HepG2 (cell line): ENCODE measurements at regions not wholly inside any gene's neighbourhood (a gene's known extent, or its start where the extent isn't known, plus 50 kb on each side); places are given as distances from the start of the nearest gene placed in this dataset.

Experiments used
- ATAC-seq: fragments of 200-7000 bp; cut with Tn5 transposase; 3 replicates; pipeline ENCODE4 v1.9.1; 2020; ENCODE audit warnings: mild to moderate bottlenecking, moderate library complexity
- BruUV-seq: library from RNA; stranded (reverse); fragments of 400-500 nt; replicated peaks from 2 replicates; lab custom pipeline; 2021; lab: Mats Ljungman, UMichigan
- CTCF ChIA-PET: fragments of 300-600 bp; formaldehyde crosslinking; extraction: SDS; loops from one replicate; lab custom pipeline; 2021; ENCODE audit warnings: low total read pairs, inconsistent platforms, low intra/inter-chr PET ratio; lab: Yijun Ruan, JAX
- POLR2A ChIA-PET: fragments of 350-600 bp; sonication (Branson Sonifier 250); formaldehyde crosslinking; loops from one replicate; lab custom pipeline; 2020; ENCODE audit warnings: antibody characterized with exemption, inconsistent platforms; lab: Yijun Ruan, JAX
- DNase-seq: peaks from one replicate; pipeline ENCODE4 v3.0.0-alpha.2; 2015; ENCODE audit warnings: low spot score
- FAIRE-seq: peaks from 3 replicates; lab custom pipeline; 2011; peaks lifted over from hg19 to GRCh38; lab: Jason Lieb, UNC
- H2AFZ ChIP-seq: one replicate; pipeline ENCODE4 v1.6.1; 2011; ENCODE audit warnings: low read length, inconsistent platforms
- H3K27ac ChIP-seq: fragments of 300-600 bp; 3 replicates; pipeline ENCODE4 v1.8.0; 2011; ENCODE audit warnings: mixed run types, mild to moderate bottlenecking, mixed read lengths, low read length, inconsistent platforms; ENCODE audit not compliant: insufficient read depth; ENCODE audit errors: extremely low read length
- H3K27me3 ChIP-seq, 2 experiments: fragments of 200-600 bp in 1 of 2; 2 replicates in 1 of 2; 3 replicates in 1 of 2; pipeline versions ENCODE4 v1.6.0 to v1.8.0; 2011; ENCODE audit warnings: low read length in 2 of 2, mild to moderate bottlenecking in 2 of 2, moderate library complexity in 2 of 2, inconsistent platforms in 1 of 2; ENCODE audit not compliant: insufficient read depth in 2 of 2, control insufficient read depth in 1 of 2
- H3K36me3 ChIP-seq, 2 experiments: fragments of 200-600 bp in 1 of 2; replicated peaks in 1 of 2; 2 replicates in 1 of 2; 3 replicates in 1 of 2; pipeline versions ENCODE4 v1.5.1 to v1.8.0; 2011; ENCODE audit warnings: low read length in 2 of 2, inconsistent platforms in 1 of 2; ENCODE audit not compliant: insufficient read depth in 2 of 2, control insufficient read depth in 1 of 2
- H3K4me1 ChIP-seq: 2 replicates; pipeline ENCODE4 v1.5.1; 2012; ENCODE audit warnings: low read length, inconsistent platforms; ENCODE audit not compliant: insufficient read depth
- H3K4me2 ChIP-seq: 2 replicates; pipeline ENCODE4 v1.6.0; 2011; ENCODE audit warnings: low read depth, low read length, inconsistent platforms
- H3K4me3 ChIP-seq, 3 experiments: fragments of 200-600 bp in 1 of 3; sonication (generic), shearing (Covaris generic) in 1 of 3; replicated peaks in 1 of 3; 2 replicates each; pipeline ENCODE4 v1.5.1; 2011 to 2016; ENCODE audit warnings: low read length in 3 of 3, inconsistent platforms in 2 of 3, low read depth in 2 of 3, mild to moderate bottlenecking in 2 of 3, control low read depth in 1 of 3, mixed read lengths in 1 of 3; ENCODE audit not compliant: insufficient read depth in 1 of 3
- H3K79me2 ChIP-seq: one replicate; pipeline ENCODE4 v1.6.1; 2011; ENCODE audit warnings: low read length, inconsistent platforms; ENCODE audit not compliant: insufficient read depth
- H3K9ac ChIP-seq: 2 replicates; pipeline ENCODE4 v1.6.0; 2011; ENCODE audit warnings: mild to moderate bottlenecking, low read depth, low read length, inconsistent platforms; ENCODE audit not compliant: insufficient read depth
- H3K9me3 ChIP-seq: 2 replicates; pipeline ENCODE4 v1.5.1; 2012; ENCODE audit warnings: mild to moderate bottlenecking, low read length
- H4K20me1 ChIP-seq: 2 replicates; pipeline ENCODE4 v1.6.0; 2011; ENCODE audit warnings: inconsistent platforms, mild to moderate bottlenecking, low read length, moderate library complexity; ENCODE audit not compliant: insufficient read depth
- CHCHD3 ChIP-seq: sonication (generic); formaldehyde crosslinking; IDR thresholded peaks from 2 replicates; pipeline ENCODE4 v1.8.0; 2022; ENCODE audit warnings: mild to moderate bottlenecking, missing genetic modification reagents, moderate library complexity
- DNMT1 ChIP-seq: sonication (generic); formaldehyde crosslinking; IDR thresholded peaks from 2 replicates; pipeline ENCODE4 v1.5.1; 2020; ENCODE audit warnings: mild to moderate bottlenecking, missing genetic modification reagents
- GPN1 ChIP-seq: sonication (generic); formaldehyde crosslinking; IDR thresholded peaks from 2 replicates; pipeline ENCODE4 v1.5.1; 2020; ENCODE audit warnings: missing genetic modification reagents, borderline replicate concordance
- NFE2 ChIP-seq: sonication (generic); formaldehyde crosslinking; IDR thresholded peaks from 2 replicates; pipeline ENCODE4 v1.4.0; 2020; ENCODE audit warnings: missing genetic modification reagents
- RFX3 ChIP-seq: IDR thresholded peaks from 2 replicates; pipeline ENCODE4 v1.6.1; 2016; ENCODE audit warnings: missing biosample characterization, missing genetic modification reagents
- RORA ChIP-seq: sonication (generic); formaldehyde crosslinking; IDR thresholded peaks from 2 replicates; pipeline ENCODE4 v1.5.0; 2020; ENCODE audit warnings: mild to moderate bottlenecking, missing genetic modification reagents, moderate library complexity
- SMAD3 ChIP-seq: sonication (generic); formaldehyde crosslinking; IDR thresholded peaks from 2 replicates; pipeline ENCODE4 v1.4.0; 2020; ENCODE audit warnings: missing genetic modification reagents
- SPEN ChIP-seq: sonication (generic); formaldehyde crosslinking; IDR thresholded peaks from 2 replicates; pipeline ENCODE4 v1.5.1; 2020; ENCODE audit warnings: low read depth, mild to moderate bottlenecking, missing genetic modification reagents
- THYN1 ChIP-seq: sonication (generic); formaldehyde crosslinking; IDR thresholded peaks from 2 replicates; pipeline ENCODE4 v1.8.1; 2023; ENCODE audit warnings: low read depth, mild to moderate bottlenecking, moderate library complexity, missing genetic modification reagents, borderline replicate concordance
- ZFP37 ChIP-seq: sonication (generic); formaldehyde crosslinking; IDR thresholded peaks from 2 replicates; pipeline ENCODE4 v1.4.0; 2020; ENCODE audit warnings: missing genetic modification reagents, borderline replicate concordance
- ZFYVE20 ChIP-seq: sonication (generic); formaldehyde crosslinking; IDR thresholded peaks from 2 replicates; pipeline ENCODE4 v1.8.0; 2023; ENCODE audit warnings: low read depth, mild to moderate bottlenecking, moderate library complexity, missing genetic modification reagents, borderline replicate concordance
- ZNF703 ChIP-seq: sonication (generic); formaldehyde crosslinking; IDR thresholded peaks from 2 replicates; pipeline ENCODE4 v1.5.1; 2020; ENCODE audit warnings: missing genetic modification reagents, mild to moderate bottlenecking, moderate library complexity, borderline replicate concordance
- ZNF782 ChIP-seq: sonication (generic); formaldehyde crosslinking; IDR thresholded peaks from 2 replicates; pipeline ENCODE4 v1.4.0; 2020; ENCODE audit warnings: missing genetic modification reagents, mild to moderate bottlenecking, borderline replicate concordance
- ZSCAN30 ChIP-seq: sonication (generic); formaldehyde crosslinking; IDR thresholded peaks from 2 replicates; pipeline ENCODE4 v1.5.0; 2020; ENCODE audit warnings: mild to moderate bottlenecking, missing genetic modification reagents
- in situ Hi-C: cut with HindIII; loops from 2 replicates; pipeline ENCODE4 v1.10.0; 2017; ENCODE audit warnings: low pct_unique_long_range_greater_than_20kb; ENCODE audit not compliant: extremely low pct_ligation_motif_present
- intact Hi-C: fragments of 100-400 bp; cut with micrococcal nuclease; formaldehyde crosslinking; loops from one replicate; pipeline ENCODE4 v1.10.0; 2022; ENCODE audit not compliant: unreplicated experiment
- TF ChIP-seq, protein P1 (sequence below): sonication (generic); formaldehyde crosslinking; IDR thresholded peaks from 2 replicates; pipeline ENCODE4 v1.9.0; 2021; ENCODE audit warnings: missing genetic modification reagents, mild to moderate bottlenecking, borderline replicate concordance

DNA sequence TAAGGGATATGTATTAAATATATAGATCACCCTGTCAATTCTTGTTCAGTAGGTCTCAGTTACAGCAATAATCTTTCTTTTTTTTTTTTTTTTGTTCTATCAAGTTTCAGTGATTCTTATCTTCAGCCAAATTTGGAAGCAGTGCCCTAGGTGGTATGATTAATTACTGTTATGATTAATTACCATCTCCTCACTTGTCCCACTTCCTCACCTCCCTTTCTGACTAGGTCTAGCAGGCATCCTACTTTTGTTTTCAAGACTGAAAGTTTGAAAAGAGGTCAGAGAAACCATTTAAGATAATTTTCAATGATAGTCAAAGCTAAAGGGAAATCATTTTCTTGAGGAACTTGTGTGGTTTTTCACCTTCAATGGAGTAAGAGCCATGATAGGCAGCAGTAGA is 144.0 kb upstream of the CNTN4 start:
- FAIRE-seq (no peak), DNase-seq (no peak), ATAC-seq (no peak)
- BruUV-seq = no TSS peak
- ChIA-PET POLR2A (no interaction called here), CTCF (no interaction called here)
- H3K4me2 ChIP-seq = no peak overlapping the region
- no peak for TF ChIP-seq RORA (CRISPR knock-in tag)
- TF ChIP-seq ZFYVE20 (CRISPR knock-in tag) = no peak
- no peak for TF ChIP-seq GPN1
- no peak for TF ChIP-seq NFE2 (CRISPR knock-in tag)
- no peak for TF ChIP-seq ZSCAN30
- TF ChIP-seq DNMT1 (CRISPR knock-in tag) = no peak
- no peak for TF ChIP-seq ZFP37 (CRISPR knock-in tag)
- TF ChIP-seq RFX3 = no peak
- no peak for TF ChIP-seq ZNF782
- no peak for TF ChIP-seq SMAD3 (CRISPR knock-in tag)
- no peak for TF ChIP-seq THYN1 (CRISPR knock-in tag)
- TF ChIP-seq SPEN = no peak
- TF ChIP-seq, protein P1, sequence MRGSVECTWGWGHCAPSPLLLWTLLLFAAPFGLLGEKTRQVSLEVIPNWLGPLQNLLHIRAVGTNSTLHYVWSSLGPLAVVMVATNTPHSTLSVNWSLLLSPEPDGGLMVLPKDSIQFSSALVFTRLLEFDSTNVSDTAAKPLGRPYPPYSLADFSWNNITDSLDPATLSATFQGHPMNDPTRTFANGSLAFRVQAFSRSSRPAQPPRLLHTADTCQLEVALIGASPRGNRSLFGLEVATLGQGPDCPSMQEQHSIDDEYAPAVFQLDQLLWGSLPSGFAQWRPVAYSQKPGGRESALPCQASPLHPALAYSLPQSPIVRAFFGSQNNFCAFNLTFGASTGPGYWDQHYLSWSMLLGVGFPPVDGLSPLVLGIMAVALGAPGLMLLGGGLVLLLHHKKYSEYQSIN = no peak
- no peak for TF ChIP-seq ZNF703 (CRISPR knock-in tag)
- TF ChIP-seq CHCHD3 (CRISPR knock-in tag) = no peak
- no peak overlapping the region for H3K9ac ChIP-seq
- in situ Hi-C loops = no loop called here
- no peak overlapping the region for H3K27ac ChIP-seq
- H3K27me3 ChIP-seq = no peaks in the 10 kb centered on the region
- intact Hi-C loops = no loop called here
- H3K4me1 ChIP-seq = no peaks in the 10 kb centered on the region
- H3K4me3 ChIP-seq = no peak overlapping the region
- peaks cover 88% of the 10 kb centered on the region for H3K9me3 ChIP-seq
- H2AFZ ChIP-seq = no peak overlapping the region
- no peaks in the 10 kb centered on the region for H3K79me2 ChIP-seq
- H4K20me1 ChIP-seq = no peaks in the 10 kb centered on the region
- no peaks in the 10 kb centered on the region for H3K36me3 ChIP-seq
